B cell (primary cell): ENCODE measurements at regions not wholly inside any gene's neighbourhood (a gene's known extent, or its start where the extent isn't known, plus 50 kb on each side); places are given as distances from the start of the nearest gene placed in this dataset.
"Not testable (repeated sequence)": the region's sequence is repeated elsewhere in the genome, so short reads cannot be mapped to it uniquely, and the experiment has no call there.

ENCODE experiments used
- CTCF ChIP-seq: fragments of 200-600 bp; IDR thresholded peaks from one replicate; pipeline ENCODE4 v1.8.0; 2022; ENCODE audit warnings: antibody characterized with exemption, mild to moderate bottlenecking
- EZH2 ChIP-seq: IDR thresholded peaks from 2 replicates; pipeline ENCODE4 v1.6.1; 2012; ENCODE audit warnings: borderline replicate concordance, low read depth, mild to moderate bottlenecking, moderate library complexity, low read length; ENCODE audit not compliant: insufficient read depth, poor library complexity, severe bottlenecking

GRCh38 chr5:101290761-101291160 lies 387.7 kb upstream of the ST8SIA4 start:
- TF ChIP-seq CTCF, EZH2: not testable (repeated sequence)
